ENCODE measurements at regions not wholly inside any gene's neighbourhood (a gene's known extent, or its start where the extent isn't known, plus 50 kb on each side); places are given as distances from the start of the nearest gene placed in this dataset.

- no peak for DNase-seq (ENCODE audit: low spot score)
These were observed 192.7 kb downstream of the GALR1 start for GRCh38 chr18:77442393-77442792.

- DNase-seq (ENCODE audit: low spot score): no peak
These were observed 194.7 kb downstream of the GALR1 start for GRCh38 chr18:77444385-77444784.

- DNase-seq (ENCODE audit: low spot score): no peak
These were observed 198.4 kb downstream of the GALR1 start for GRCh38 chr18:77448046-77448445.

- no peak for DNase-seq (ENCODE audit: low spot score)
These were observed 205.4 kb downstream of the GALR1 start for GRCh38 chr18:77455004-77455403.

- no peak for DNase-seq (ENCODE audit: low spot score)
These were observed 208.0 kb downstream of the GALR1 start for GRCh38 chr18:77457681-77458080.

GRCh38 chr18:77461062-77461688 lies 211.5 kb downstream of the GALR1 start:
- DNase-seq (ENCODE audit: low spot score): no peak

- no peak for DNase-seq (ENCODE audit: low spot score)
These were observed 215.3 kb downstream of the GALR1 start for GRCh38 chr18:77464917-77465316.

GRCh38 chr18:77466890-77467289 lies 217.2 kb downstream of the GALR1 start:
- no peak for DNase-seq (ENCODE audit: low spot score)

- DNase-seq (ENCODE audit: low spot score): no peak
These were observed 219.5 kb downstream of the GALR1 start for GRCh38 chr18:77469131-77469530.

GRCh38 chr18:77470569-77471413 lies 221.1 kb downstream of the GALR1 start:
- DNase-seq (ENCODE audit: low spot score): no peak

GRCh38 chr18:77472509-77472908 lies 222.9 kb downstream of the GALR1 start:
- no peak for DNase-seq (ENCODE audit: low spot score)

GRCh38 chr18:77478646-77479442 lies 229.2 kb downstream of the GALR1 start:
- DNase-seq (ENCODE audit: low spot score): no peak

GRCh38 chr18:77481541-77481940 lies 231.9 kb downstream of the GALR1 start:
- no peak for DNase-seq (ENCODE audit: low spot score)

GRCh38 chr18:77482190-77483085 lies 232.8 kb downstream of the GALR1 start:
- DNase-seq (ENCODE audit: low spot score): no peak

GRCh38 chr18:77486985-77487384 lies 237.3 kb downstream of the GALR1 start:
- no peak for DNase-seq (ENCODE audit: low spot score)

GRCh38 chr18:77487951-77488740 lies 238.5 kb downstream of the GALR1 start:
- no peak for DNase-seq (ENCODE audit: low spot score)

GRCh38 chr18:77495079-77495478 lies 245.4 kb downstream of the GALR1 start:
- no peak for DNase-seq (ENCODE audit: low spot score)

- DNase-seq (ENCODE audit: low spot score): no peak
These were observed 246.5 kb downstream of the GALR1 start for GRCh38 chr18:77495982-77496690.

- no peak for DNase-seq (ENCODE audit: low spot score)
These were observed 251.6 kb downstream of the GALR1 start for GRCh38 chr18:77501266-77501665.
